Fibroblast of the conjunctiva (primary cell): ENCODE measurements at regions not wholly inside any gene's neighbourhood (a gene's known extent, or its start where the extent isn't known, plus 50 kb on each side); places are given as distances from the start of the nearest gene placed in this dataset.

ENCODE experiments used
- DNase-seq: peaks from one replicate; pipeline ENCODE4 v3.0.0-alpha.2; 2010; ENCODE audit warnings: low read depth

DNA sequence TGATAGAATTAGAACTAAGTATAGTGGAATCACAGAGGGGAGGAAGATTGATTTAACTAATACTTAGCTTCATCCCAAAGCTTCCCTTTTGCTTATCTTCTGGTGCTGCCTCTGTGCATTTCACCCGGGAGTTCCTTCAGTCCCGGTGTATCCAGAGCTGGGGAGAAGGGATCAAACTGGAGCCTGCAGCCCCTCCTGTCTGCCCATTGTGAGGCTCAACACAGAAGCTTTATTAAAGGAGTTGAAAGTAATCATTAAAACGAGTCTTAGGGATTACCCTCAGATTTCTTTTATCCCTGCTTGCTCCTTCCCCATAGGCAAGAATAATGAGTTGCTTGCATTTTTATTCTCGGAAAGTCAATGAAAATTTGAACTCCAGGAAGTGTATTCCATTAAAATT lies 739.7 kb upstream of the DDX18 start:
- DNase-seq: no peak

- no peak for DNase-seq
These were observed 729.2 kb upstream of the DDX18 start for GRCh38 chr2:117085256-117085655.

DNA sequence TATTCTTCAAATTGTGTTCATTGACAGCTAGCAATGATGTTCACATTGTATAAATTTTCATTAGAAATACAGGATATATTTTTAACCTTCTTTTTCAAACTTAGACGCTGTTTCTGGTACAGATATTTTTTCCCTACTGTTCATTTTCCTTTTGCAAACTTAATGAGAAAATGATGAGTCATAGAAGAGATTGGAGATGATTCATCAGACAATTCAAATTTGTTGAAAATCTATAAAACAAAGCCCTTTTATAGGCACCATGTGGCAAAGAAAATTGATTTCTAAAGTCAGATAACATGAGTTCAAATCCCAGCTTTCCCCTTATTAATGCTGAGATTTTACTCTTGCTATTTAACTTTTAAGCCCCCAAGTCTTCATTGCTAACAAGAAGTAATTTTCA lies 728.8 kb upstream of the DDX18 start:
- DNase-seq: no peak

DNA sequence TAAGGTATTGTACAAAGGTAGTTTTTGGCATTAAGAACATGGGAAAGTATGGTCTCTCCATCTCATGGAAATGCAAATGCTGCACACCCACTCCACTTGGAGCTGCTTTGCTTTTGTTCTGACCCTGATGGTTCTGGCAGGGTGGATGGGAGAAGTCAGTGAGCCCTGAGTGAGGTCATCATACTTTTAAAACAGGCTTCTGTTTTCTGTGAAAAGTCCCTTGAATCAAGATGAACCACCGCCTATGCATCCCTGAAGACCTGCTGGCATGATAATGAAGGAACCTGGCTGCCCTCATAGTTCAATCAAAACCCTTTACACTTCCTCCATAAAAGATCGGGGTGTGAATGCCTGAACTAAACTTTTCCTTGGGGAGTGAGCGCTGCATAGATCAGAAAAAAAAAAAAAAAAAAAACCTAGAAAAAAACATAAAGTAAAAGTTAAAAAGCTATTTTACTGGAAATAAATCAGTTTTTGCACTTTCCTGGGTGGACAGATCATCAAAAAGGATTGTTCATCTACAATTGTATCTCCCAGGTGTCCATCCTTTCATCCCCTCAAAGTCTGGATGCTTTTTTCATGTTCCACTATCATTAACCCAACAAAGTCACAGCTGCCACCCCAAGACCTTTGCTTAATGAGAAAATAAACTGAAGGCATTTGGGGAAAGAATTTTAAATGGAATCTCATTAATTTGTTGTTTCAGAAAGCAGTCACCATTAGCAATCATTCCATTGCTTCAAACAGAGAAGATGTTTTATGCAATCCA lies 728.1 kb upstream of the DDX18 start:
- no peak for DNase-seq

GRCh38 chr2:117086943-117087250 lies 727.6 kb upstream of the DDX18 start:
- DNase-seq: no peak

GRCh38 chr2:117087535-117088291 lies 726.8 kb upstream of the DDX18 start:
- DNase-seq: no peak

- no peak for DNase-seq
These were observed 723.3 kb upstream of the DDX18 start for GRCh38 chr2:117091041-117091837.

GRCh38 chr2:117101613-117102012 lies 712.9 kb upstream of the DDX18 start:
- DNase-seq: no peak

DNA sequence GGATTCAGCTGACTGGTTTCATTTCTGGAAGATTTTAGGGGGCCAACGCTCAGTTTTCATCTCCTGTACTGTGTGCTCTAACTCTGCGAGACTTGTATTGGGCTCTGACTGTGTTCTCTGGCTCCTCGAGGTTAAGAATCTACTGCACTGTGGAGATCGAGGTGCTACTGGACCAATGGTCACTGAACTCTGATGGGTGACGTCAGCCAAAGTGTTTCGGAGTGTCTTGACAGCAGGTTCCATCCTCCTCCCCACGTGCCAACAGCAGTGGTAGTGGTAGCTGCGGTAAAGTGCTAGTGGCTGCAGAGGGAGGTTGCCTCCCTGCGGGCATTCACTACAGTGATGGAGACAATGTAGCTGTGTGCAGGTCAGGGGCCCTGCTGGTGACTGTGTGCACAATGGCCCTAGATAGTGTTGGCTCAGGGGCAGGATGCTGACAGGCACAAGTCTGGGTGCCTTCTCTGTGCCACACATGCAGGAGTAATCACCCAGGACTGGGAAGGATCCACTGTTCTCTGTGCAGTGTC lies 705.7 kb upstream of the DDX18 start:
- DNase-seq: no peak

DNA sequence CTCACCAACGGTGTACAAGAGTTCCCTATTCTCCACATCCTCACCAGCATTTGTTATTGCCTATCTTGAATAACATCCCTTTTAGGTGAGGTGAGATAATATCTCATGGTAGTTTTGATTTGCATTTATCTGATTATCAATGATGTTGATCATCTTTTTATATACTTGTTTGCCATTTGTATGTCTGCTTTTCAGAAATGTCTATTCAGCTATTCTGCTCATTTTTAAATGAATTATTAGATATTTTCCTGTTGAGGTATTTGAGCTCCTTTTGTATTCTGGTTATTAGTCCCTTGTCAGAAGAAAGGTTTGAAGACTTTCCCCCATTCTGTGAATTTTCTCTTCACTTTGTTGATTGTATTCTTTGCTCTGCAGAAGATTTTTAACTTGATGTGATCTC lies 695.5 kb upstream of the DDX18 start:
- no peak for DNase-seq

- no peak for DNase-seq
These were observed 691.1 kb upstream of the DDX18 start for GRCh38 chr2:117123362-117123761.

DNA sequence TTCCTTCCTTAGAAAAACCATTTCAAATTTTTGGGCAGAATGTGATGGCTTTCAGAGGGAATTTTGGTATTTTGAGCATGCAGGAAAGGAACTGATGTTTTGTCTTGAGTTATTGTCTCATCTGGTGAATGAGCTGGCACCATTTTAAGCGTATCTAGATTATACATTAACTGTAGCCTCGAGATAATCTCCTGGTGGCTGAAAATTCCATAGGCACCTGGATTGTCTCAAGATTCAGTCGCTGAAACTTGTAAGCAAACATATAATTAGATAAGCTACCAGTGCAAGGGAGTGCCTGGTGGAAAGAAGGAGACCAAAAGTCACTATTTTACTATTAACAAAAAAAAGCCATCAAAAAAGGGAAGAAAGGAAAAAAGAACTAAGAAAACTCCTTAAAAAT lies 687.8 kb upstream of the DDX18 start:
- DNase-seq: no peak

GRCh38 chr2:117127680-117128079 lies 686.8 kb upstream of the DDX18 start:
- DNase-seq: no peak

GRCh38 chr2:117128461-117128860 lies 686.0 kb upstream of the DDX18 start:
- no peak for DNase-seq

DNA sequence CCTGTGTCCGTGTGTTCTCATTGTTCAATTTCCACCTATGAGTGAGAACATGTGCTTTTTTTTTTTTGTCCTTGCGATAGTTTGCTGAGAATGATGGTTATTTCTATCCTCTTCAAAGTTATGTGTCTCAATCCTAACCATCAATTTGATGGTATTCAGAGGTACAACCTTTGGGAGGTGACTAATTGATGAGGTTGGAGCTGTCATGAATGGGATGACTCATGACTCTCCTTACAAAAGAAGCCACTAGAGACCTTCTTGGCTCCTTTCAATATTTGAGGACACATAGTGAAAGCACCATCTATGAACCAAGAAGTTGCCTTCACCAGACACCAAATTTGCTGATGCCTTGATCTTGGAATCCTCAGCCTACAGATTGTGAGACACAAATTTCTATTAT lies 677.1 kb upstream of the DDX18 start:
- no peak for DNase-seq

GRCh38 chr2:117169036-117169765 lies 645.3 kb upstream of the DDX18 start:
- DNase-seq: no peak

GRCh38 chr2:117170897-117171296 lies 643.6 kb upstream of the DDX18 start:
- no peak for DNase-seq

GRCh38 chr2:117179405-117179804 lies 635.1 kb upstream of the DDX18 start:
- DNase-seq: no peak

GRCh38 chr2:117190856-117191559 lies 623.5 kb upstream of the DDX18 start:
- no peak for DNase-seq

- no peak for DNase-seq
These were observed 619.1 kb upstream of the DDX18 start for GRCh38 chr2:117195381-117195780.

GRCh38 chr2:117199511-117199910 lies 615.0 kb upstream of the DDX18 start:
- DNase-seq: no peak
